SKM-1 (cell line): ENCODE measurements at regions not wholly inside any gene's neighbourhood (a gene's known extent, or its start where the extent isn't known, plus 50 kb on each side); places are given as distances from the start of the nearest gene placed in this dataset.

Source experiments
- DNase-seq: peaks from one replicate; lab custom pipeline; 2025; ENCODE audit not compliant: unreplicated experiment; lab: John Stamatoyannopoulos, UW

- DNase-seq, result no peak
These were observed 247.6 kb upstream of the PWP1 start for GRCh38 chr12:107437954-107438353.

GRCh38 chr12:107439026-107439738 lies 246.4 kb upstream of the PWP1 start:
- no peak for DNase-seq

DNA sequence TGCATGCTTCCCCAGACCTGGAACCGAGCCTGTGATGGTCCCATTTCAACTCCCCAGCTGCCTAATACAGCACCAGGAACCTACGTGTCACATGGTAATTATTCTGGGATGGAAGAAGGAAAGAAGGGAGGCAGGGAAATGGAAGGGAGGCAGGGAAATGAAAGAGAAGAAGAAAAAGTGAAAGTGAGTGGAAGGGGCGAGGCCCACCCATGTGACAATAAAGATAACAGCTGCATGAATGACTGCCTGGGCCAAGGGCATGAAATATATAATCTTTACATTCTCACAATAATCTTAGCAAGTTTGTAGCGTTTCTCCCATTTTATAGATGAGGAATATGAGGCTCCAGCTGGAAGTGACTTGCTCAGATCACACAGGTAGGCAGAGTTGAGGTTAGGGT lies 245.0 kb upstream of the PWP1 start:
- no peak for DNase-seq

GRCh38 chr12:107441665-107442300 lies 243.8 kb upstream of the PWP1 start:
- no peak for DNase-seq

GRCh38 chr12:107442326-107442987 lies 243.1 kb upstream of the PWP1 start:
- DNase-seq, result no peak

GRCh38 chr12:107443320-107444090 lies 242.1 kb upstream of the PWP1 start:
- no peak for DNase-seq

GRCh38 chr12:107444771-107445170 lies 240.8 kb upstream of the PWP1 start:
- DNase-seq, result no peak

DNA sequence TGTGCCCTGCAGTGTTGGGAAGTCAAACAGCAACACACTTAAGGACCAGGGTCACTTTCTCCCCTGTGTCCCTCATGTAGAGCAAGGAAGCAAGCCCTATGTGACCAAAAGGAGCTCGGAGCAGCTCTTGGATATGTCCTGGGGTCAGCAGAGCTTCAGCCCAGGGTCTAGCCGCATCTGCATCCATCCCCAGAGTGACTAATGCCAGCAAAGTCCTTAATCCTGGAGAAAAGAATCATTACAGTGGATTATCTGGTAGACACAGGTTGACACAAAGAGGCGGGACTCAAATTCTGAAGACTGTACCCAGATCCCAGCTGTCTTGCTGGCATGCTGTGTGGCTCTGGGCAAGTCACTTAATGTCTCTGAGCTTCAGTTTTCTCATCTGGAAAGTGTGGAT lies 239.1 kb upstream of the PWP1 start:
- DNase-seq, result no peak

GRCh38 chr12:107447336-107447735 lies 238.3 kb upstream of the PWP1 start:
- no peak for DNase-seq

DNA sequence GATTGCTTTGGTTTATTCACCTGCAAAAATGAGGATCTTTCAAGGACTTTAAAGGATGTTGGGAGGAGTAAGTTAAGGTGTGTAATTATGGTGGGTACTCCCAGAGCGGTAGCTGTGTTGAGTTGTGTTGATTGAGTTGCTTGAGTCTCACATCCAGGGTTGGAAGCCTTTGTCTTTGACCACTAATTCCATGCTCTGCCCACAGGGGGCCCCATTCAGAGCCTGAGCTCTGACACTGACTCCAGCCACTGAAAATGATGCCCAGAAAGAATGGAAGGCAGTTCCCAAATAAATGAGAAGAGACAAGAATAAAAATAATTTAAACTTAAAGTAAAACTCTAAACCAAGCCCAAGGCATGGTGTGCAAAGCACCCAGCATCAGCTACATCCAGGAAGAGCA lies 237.4 kb upstream of the PWP1 start:
- DNase-seq, result no peak

- DNase-seq, result no peak
These were observed 235.7 kb upstream of the PWP1 start for GRCh38 chr12:107449891-107450290.

- DNase-seq, result no peak
These were observed 235.1 kb upstream of the PWP1 start for GRCh38 chr12:107450541-107450940.

- DNase-seq, result no peak
These were observed 234.4 kb upstream of the PWP1 start for GRCh38 chr12:107451246-107451645.

DNA sequence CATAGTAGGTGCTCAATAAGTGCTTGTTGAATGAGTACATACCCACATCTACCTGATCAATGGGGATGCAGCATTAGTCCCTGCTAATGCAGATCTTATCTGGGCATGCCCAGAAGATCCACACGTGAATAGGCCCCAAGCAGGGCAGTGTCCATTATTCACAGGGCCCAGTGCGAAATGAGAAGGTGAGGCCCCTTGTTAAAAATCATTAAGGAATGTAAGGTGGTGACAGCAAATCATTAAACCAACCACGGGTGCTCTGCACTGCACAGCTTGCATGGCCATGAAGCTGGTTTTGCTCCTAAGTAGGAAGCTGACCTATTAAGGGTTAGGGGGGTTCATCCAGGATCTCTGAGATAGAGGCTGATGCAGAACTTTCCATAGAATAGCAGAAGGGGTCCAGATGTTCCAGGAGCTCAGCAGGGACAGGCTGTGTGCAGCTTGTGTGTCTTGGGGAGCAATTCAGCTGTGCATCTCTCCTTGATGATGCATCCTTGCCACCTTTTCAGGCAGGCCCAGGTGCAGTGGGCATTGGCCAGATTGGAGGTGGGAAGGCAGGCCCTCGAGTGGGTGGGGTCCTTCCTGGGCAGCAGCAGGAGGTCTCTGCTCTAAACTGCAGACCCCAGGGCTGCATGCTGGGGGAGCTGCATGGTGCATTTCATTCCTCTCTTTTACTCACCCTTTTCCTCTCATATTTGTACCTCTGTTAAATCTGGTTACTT lies 231.3 kb upstream of the PWP1 start:
- no peak for DNase-seq

- no peak for DNase-seq
These were observed 228.2 kb upstream of the PWP1 start for GRCh38 chr12:107457362-107457935.

DNA sequence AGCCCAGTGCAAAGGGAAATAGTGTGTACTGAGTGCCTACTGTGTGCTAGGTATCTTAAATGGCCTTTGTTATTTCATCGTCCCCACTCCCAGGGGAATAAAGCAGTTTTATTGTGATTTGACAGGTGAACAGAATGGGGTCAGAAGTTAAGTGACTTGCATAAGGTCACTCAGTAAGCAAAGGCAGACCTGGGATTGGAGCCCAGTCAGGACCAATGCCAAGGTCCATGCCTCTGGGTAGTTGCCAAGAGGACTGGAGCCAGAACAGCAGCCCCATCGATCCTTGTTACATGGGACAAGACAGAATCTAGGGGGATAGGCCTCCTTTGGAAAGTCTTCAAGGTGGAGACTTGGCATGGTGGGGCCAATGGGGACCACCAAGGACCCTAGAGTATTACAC lies 227.4 kb upstream of the PWP1 start:
- no peak for DNase-seq

GRCh38 chr12:107458990-107459389 lies 226.6 kb upstream of the PWP1 start:
- no peak for DNase-seq

- no peak for DNase-seq
These were observed 226.0 kb upstream of the PWP1 start for GRCh38 chr12:107459641-107460040.

DNA sequence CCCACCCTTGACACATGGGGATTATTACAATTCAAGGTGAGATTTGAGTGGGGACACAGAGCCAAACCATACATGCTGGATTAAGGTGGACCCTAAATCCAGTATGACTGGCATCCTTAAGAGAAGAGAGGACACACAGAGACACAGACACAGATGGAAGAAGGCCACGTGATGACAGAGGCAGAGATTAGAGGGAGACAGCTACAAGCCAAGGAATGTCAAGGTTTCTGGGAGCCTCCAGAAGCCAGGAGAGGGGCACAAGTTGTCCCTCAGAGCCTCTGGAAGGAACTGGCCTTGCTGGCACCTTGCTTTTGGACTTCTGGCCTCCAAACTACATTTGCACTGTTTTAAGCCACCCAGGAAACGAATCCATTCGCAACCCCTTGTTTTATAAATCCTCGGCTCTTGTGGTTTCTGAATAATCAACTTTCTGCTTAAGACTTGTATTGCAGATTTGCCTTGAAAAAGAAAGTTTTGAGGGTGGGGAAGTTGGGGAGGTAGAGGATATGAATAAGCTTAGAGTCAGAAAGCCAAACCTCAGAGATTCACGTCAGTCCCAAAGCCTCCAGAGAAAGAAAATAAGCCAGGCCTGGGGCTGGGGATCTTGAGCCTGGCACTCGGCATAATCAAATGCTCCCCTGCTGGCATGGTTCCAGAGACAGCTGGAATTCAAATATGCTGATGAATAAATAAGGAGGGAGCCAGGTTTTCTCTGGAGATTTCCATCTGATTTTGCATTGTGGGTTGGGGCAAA lies 224.2 kb upstream of the PWP1 start:
- no peak for DNase-seq
